Progenitor cell of endocrine pancreas (in vitro differentiated cells): ENCODE measurements at regions not wholly inside any gene's neighbourhood (a gene's known extent, or its start where the extent isn't known, plus 50 kb on each side); places are given as distances from the start of the nearest gene placed in this dataset.

Experiments
- DNase-seq: peaks from one replicate; pipeline ENCODE4 v3.0.0; 2021; ENCODE audit warnings: low spot score; ENCODE audit not compliant: unreplicated experiment
- H3K27ac Mint-ChIP-seq: 2 replicates; pipeline ENCODE4 v1.8.0; 2021; ENCODE audit warnings: mild to moderate bottlenecking, moderate library complexity, mixed read lengths
- H3K27me3 Mint-ChIP-seq: 2 replicates; pipeline ENCODE4 v1.8.0; 2021; ENCODE audit warnings: mixed read lengths
- H3K36me3 Mint-ChIP-seq: 2 replicates; pipeline ENCODE4 v1.8.0; 2022; ENCODE audit warnings: mixed read lengths; ENCODE audit not compliant: insufficient read depth
- H3K4me1 Mint-ChIP-seq: 2 replicates; pipeline ENCODE4 v1.8.0; 2021; ENCODE audit warnings: low read depth, mixed read lengths
- H3K4me3 Mint-ChIP-seq: 2 replicates; pipeline ENCODE4 v1.8.0; 2021; ENCODE audit warnings: low read depth, mild to moderate bottlenecking, moderate library complexity, mixed read lengths
- H3K9me3 Mint-ChIP-seq: 2 replicates; pipeline ENCODE4 v1.8.0; 2021; ENCODE audit warnings: low read depth, mixed read lengths
- TF ChIP-seq, protein P1 (sequence below): fragments of 200-600 bp; sonication (generic); IDR thresholded peaks from one replicate; pipeline ENCODE4 v1.5.0; 2021; ENCODE audit warnings: antibody characterized with exemption, mild to moderate bottlenecking; ENCODE audit not compliant: unreplicated experiment

DNA sequence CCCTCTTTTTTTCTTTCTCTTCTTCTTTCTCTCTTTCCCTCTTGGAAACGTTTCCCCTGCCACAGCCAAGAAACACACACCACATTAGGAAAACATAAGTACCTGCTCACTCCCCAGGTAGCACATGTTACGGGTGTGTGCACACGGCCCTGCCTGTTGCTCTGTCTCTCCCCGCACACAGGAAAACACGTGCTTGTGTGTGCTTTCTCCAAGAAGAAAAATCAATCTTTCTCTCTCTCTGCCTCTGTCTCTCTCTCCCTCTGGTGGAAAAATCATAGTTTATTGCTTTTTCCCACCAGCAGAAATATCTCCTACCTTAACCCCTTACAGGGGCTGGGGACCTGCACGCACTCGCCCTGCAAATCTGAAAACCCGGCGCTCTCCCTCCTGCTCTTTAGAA, 102.3 kb downstream of the EDN3 start:
- Mint-ChIP-seq H3K9me3 (no peaks in the 10 kb centered on the region), H3K27ac (no peak overlapping the region), H3K27me3 (peaks cover 36% of the 10 kb centered on the region), H3K4me3 (no peak overlapping the region), H3K4me1 (peaks cover 4% of the 10 kb centered on the region), H3K36me3 (no peaks in the 10 kb centered on the region)
- TF ChIP-seq, protein P1, sequence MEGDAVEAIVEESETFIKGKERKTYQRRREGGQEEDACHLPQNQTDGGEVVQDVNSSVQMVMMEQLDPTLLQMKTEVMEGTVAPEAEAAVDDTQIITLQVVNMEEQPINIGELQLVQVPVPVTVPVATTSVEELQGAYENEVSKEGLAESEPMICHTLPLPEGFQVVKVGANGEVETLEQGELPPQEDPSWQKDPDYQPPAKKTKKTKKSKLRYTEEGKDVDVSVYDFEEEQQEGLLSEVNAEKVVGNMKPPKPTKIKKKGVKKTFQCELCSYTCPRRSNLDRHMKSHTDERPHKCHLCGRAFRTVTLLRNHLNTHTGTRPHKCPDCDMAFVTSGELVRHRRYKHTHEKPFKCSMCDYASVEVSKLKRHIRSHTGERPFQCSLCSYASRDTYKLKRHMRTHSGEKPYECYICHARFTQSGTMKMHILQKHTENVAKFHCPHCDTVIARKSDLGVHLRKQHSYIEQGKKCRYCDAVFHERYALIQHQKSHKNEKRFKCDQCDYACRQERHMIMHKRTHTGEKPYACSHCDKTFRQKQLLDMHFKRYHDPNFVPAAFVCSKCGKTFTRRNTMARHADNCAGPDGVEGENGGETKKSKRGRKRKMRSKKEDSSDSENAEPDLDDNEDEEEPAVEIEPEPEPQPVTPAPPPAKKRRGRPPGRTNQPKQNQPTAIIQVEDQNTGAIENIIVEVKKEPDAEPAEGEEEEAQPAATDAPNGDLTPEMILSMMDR, result peak; percentile 19
- DNase-seq, result no peak

DNA sequence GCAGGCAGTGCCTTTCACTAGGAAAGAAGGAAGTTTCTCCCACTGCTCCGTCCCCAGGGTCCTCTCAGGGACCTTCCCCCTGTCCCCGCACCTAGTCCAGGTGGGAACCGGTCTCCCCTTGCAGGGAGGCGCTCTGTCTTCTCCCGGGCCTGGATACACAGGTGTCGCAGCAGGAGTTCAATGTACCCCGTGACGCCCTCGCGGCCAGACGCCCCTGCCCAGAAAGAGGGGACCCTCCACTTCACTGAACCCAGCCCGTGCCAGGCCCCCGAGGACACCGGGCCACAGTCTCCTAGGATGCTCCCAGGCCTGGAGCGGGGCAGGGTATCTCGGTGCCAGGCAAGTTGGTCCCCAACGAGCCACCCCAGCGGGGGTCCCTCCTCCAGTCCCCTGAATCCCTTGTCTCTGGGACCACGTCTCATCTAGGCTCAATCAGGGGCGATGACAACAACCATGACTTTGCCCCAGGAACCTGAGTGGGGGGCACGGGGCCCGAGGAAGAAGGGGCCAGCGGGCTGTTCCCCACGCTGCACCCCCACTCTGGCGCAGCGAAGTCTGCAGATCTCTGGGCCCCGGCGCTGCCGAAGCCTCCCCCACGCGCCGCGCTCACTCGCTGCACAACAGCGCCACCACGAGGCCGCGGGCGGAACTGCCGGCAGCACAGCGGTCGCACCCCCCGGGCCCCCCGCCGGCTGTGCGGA, 103.0 kb downstream of the EDN3 start:
- H3K4me1 Mint-ChIP-seq, result peaks cover 4% of the 10 kb centered on the region
- TF ChIP-seq, protein P1, result peak; percentile 100
- H3K27ac Mint-ChIP-seq, result no peak overlapping the region
- H3K36me3 Mint-ChIP-seq, result no peaks in the 10 kb centered on the region
- H3K4me3 Mint-ChIP-seq, result peak overlapping the region; percentile 59
- no peaks in the 10 kb centered on the region for H3K9me3 Mint-ChIP-seq
- H3K27me3 Mint-ChIP-seq, result peaks cover 41% of the 10 kb centered on the region
- DNase-seq, result peak; percentile 89

DNA sequence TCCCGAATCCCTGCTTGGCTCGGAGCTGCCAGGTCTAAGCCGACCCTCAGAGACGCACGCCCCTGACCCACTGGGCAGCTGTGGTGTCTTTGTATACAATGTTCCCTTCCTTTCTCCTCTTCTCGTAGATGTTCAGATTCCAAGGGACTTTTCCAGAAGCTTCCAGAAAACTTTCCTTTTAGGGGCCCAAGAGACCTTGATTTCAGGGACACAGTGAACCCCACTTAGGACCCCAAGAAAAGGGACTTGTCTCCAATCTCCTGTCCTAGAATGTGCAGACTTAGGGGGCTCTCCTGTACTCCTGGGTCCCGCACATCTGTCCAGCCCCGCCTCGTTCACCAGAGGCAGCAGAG, 103.5 kb downstream of the EDN3 start:
- Mint-ChIP-seq H3K36me3 (no peaks in the 10 kb centered on the region), H3K9me3 (no peaks in the 10 kb centered on the region), H3K27ac (no peak overlapping the region), H3K4me3 (peak overlapping the region; percentile 19), H3K4me1 (peaks cover 4% of the 10 kb centered on the region), H3K27me3 (peaks cover 43% of the 10 kb centered on the region)
- TF ChIP-seq, protein P1, result peak; percentile 2
- no peak for DNase-seq

DNA sequence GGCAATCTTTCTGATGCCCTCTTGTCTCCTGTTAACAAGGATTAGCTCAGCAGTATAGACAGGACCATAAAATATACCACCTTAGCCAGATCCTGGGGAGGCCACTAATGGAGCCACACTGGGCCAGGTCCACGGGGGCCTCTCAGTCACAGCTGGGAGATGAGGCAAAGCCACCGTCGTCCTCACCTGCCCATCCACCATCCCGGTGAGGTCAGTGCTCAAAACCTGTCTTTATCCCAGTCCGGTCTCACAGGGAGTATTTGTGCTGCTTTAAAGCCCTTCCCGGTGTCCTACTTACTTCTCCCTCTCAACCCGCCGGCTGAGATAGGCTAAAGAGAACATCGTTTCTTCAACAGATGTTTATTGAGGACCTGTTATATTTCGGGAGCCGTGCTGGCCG, 104.3 kb downstream of the EDN3 start:
- Mint-ChIP-seq H3K27ac (peak overlapping the region; percentile 60), H3K4me3 (no peak overlapping the region), H3K36me3 (no peaks in the 10 kb centered on the region), H3K27me3 (peaks cover 44% of the 10 kb centered on the region), H3K4me1 (peaks cover 4% of the 10 kb centered on the region), H3K9me3 (no peaks in the 10 kb centered on the region)
- TF ChIP-seq, protein P1, result no peak
- no peak for DNase-seq

DNA sequence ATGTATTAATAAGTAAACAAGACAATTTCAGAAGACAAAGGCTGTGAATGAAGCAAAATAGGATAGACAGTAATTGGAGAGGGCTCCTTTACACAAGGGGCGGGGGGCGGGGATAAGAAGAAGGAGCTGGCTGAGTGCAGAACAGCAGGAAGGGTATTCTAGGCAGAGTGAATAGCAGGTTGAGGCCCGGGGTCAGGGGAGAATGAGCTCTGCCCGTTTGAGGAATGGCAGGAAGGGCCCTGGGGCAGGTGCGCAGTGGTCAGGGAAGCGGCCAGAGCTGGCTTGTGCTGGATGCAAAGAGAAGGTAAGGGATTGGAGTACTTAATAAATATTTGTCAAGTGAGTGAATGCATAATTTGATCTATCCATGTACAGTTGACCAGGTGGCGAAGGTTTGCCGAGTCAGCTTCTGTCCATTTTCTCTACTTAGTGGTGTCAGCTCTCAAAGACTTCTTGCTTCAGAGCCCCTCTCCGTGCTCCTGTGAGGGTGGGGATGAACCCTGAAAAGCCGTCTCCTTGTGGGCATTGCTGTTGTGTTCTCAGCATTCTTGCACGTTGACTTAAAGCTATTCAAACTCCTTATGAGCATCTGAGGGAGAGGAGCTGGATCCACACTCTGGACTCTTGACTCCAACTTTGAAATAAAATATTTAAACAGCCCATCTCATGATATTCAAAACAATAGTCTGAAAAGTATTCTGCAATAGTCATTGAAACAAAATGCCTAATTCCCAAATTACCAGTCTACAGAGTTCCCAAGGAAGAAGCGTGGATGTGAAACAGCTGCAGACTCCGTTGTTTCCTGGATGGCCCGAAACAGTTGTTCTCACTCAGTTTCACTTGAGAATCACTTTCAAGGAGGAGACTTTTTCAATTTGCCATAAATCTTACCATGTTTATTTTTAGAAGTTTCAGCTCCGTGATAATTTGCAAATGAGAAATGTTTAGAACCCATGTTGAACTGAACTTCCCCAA, 105.1 kb downstream of the EDN3 start:
- H3K4me1 Mint-ChIP-seq, result peaks cover 4% of the 10 kb centered on the region
- TF ChIP-seq, protein P1, result no peak
- H3K27ac Mint-ChIP-seq, result peak overlapping the region; percentile 60
- DNase-seq, result no peak
- H3K4me3 Mint-ChIP-seq, result no peak overlapping the region
- peaks cover 44% of the 10 kb centered on the region for H3K27me3 Mint-ChIP-seq
- H3K9me3 Mint-ChIP-seq, result no peaks in the 10 kb centered on the region
- no peaks in the 10 kb centered on the region for H3K36me3 Mint-ChIP-seq
